K562 (cell line): ENCODE measurements at regions not wholly inside any gene's neighbourhood (a gene's known extent, or its start where the extent isn't known, plus 50 kb on each side); places are given as distances from the start of the nearest gene placed in this dataset.

Source experiments
- ESRRA ChIP-seq: fragments of 450-650 bp; IDR thresholded peaks from 2 replicates; pipeline ENCODE4 v1.6.1; 2014; ENCODE audit warnings: low read depth, mild to moderate bottlenecking, moderate library complexity, borderline replicate concordance
- NR2C2 ChIP-seq, 2 experiments: fragments of 200-800 bp in 1 of 2; sonication (Bioruptor generic) in 1 of 2; sonication (generic) in 1 of 2; formaldehyde crosslinking in 1 of 2; IDR thresholded peaks; 2 replicates each; pipeline versions ENCODE4 v1.6.1 to v1.8.0; 2016 to 2022; ENCODE audit warnings: mild to moderate bottlenecking in 1 of 2, missing compliant biosample characterization in 1 of 2, missing genetic modification characterization in 1 of 2, missing genetic modification reagents in 1 of 2
- TCFL5 ChIP-seq: fragments of 250-450 bp; sonication (Bioruptor Pico); conservative IDR thresholded peaks from 2 replicates; pipeline ENCODE4 v1.6.1; 2021; ENCODE audit warnings: mild to moderate bottlenecking, moderate library complexity, matching md5 sums
- TF ChIP-seq, protein P1 (sequence below): fragments of 200-600 bp; sonication (generic); IDR thresholded peaks from one replicate; pipeline ENCODE4 v1.6.1; 2012; ENCODE audit warnings: mild to moderate bottlenecking, low read depth, low read length, inconsistent platforms

DNA sequence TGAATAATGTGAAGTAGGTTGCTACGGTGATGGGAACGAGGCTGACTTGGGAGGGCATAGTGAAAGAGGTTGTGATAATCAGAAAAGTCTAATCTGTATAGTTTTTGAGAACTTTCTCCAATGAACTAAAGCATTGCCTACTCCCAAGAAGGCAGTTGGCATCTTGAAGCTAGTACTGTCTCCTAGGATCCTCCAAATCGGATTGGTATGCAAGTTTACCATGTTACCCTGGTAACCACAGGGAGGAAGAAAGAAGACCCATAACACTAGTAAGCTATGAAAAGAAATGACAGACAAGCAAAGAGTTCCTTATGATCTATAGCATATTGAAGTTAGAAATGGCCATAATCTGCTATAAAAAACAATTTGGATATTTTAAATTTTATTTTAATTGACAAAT is 127.2 kb upstream of the SYNPR start (continued):
- TF ChIP-seq, protein P1, sequence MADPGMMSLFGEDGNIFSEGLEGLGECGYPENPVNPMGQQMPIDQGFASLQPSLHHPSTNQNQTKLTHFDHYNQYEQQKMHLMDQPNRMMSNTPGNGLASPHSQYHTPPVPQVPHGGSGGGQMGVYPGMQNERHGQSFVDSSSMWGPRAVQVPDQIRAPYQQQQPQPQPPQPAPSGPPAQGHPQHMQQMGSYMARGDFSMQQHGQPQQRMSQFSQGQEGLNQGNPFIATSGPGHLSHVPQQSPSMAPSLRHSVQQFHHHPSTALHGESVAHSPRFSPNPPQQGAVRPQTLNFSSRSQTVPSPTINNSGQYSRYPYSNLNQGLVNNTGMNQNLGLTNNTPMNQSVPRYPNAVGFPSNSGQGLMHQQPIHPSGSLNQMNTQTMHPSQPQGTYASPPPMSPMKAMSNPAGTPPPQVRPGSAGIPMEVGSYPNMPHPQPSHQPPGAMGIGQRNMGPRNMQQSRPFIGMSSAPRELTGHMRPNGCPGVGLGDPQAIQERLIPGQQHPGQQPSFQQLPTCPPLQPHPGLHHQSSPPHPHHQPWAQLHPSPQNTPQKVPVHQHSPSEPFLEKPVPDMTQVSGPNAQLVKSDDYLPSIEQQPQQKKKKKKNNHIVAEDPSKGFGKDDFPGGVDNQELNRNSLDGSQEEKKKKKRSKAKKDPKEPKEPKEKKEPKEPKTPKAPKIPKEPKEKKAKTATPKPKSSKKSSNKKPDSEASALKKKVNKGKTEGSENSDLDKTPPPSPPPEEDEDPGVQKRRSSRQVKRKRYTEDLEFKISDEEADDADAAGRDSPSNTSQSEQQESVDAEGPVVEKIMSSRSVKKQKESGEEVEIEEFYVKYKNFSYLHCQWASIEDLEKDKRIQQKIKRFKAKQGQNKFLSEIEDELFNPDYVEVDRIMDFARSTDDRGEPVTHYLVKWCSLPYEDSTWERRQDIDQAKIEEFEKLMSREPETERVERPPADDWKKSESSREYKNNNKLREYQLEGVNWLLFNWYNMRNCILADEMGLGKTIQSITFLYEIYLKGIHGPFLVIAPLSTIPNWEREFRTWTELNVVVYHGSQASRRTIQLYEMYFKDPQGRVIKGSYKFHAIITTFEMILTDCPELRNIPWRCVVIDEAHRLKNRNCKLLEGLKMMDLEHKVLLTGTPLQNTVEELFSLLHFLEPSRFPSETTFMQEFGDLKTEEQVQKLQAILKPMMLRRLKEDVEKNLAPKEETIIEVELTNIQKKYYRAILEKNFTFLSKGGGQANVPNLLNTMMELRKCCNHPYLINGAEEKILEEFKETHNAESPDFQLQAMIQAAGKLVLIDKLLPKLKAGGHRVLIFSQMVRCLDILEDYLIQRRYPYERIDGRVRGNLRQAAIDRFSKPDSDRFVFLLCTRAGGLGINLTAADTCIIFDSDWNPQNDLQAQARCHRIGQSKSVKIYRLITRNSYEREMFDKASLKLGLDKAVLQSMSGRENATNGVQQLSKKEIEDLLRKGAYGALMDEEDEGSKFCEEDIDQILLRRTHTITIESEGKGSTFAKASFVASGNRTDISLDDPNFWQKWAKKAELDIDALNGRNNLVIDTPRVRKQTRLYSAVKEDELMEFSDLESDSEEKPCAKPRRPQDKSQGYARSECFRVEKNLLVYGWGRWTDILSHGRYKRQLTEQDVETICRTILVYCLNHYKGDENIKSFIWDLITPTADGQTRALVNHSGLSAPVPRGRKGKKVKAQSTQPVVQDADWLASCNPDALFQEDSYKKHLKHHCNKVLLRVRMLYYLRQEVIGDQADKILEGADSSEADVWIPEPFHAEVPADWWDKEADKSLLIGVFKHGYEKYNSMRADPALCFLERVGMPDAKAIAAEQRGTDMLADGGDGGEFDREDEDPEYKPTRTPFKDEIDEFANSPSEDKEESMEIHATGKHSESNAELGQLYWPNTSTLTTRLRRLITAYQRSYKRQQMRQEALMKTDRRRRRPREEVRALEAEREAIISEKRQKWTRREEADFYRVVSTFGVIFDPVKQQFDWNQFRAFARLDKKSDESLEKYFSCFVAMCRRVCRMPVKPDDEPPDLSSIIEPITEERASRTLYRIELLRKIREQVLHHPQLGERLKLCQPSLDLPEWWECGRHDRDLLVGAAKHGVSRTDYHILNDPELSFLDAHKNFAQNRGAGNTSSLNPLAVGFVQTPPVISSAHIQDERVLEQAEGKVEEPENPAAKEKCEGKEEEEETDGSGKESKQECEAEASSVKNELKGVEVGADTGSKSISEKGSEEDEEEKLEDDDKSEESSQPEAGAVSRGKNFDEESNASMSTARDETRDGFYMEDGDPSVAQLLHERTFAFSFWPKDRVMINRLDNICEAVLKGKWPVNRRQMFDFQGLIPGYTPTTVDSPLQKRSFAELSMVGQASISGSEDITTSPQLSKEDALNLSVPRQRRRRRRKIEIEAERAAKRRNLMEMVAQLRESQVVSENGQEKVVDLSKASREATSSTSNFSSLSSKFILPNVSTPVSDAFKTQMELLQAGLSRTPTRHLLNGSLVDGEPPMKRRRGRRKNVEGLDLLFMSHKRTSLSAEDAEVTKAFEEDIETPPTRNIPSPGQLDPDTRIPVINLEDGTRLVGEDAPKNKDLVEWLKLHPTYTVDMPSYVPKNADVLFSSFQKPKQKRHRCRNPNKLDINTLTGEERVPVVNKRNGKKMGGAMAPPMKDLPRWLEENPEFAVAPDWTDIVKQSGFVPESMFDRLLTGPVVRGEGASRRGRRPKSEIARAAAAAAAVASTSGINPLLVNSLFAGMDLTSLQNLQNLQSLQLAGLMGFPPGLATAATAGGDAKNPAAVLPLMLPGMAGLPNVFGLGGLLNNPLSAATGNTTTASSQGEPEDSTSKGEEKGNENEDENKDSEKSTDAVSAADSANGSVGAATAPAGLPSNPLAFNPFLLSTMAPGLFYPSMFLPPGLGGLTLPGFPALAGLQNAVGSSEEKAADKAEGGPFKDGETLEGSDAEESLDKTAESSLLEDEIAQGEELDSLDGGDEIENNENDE: no peak
- TF ChIP-seq ESRRA (no peak), TCFL5 (CRISPR knock-in tag) (no peak), NR2C2 (CRISPR knock-in tag; IDR thresholded peaks at IDR 0.05) (no peak), NR2C2 (tag; IDR thresholded peaks at IDR 0.05) (no peak)
